CD4-positive, alpha-beta memory T cell (primary cell): ENCODE measurements at regions not wholly inside any gene's neighbourhood (a gene's known extent, or its start where the extent isn't known, plus 50 kb on each side); places are given as distances from the start of the nearest gene placed in this dataset.
A peak's percentile ranks its signal among the peaks of the same experiment; 100 is the strongest.

Experiments
- CTCF ChIA-PET: fragments of 350-600 bp; sonication (Branson Sonifier 250); formaldehyde crosslinking; loops from one replicate; lab custom pipeline; 2021; ENCODE audit warnings: inconsistent platforms; ENCODE audit not compliant: partially characterized antibody; lab: Charles Lee
- POLR2A ChIA-PET: fragments of 350-600 bp; sonication (Branson Sonifier 250); formaldehyde crosslinking; loops from one replicate; lab custom pipeline; 2021; ENCODE audit not compliant: partially characterized antibody; lab: Charles Lee
- DNase-seq, 5 donors: peaks; one replicate each; pipeline versions ENCODE4 v3.0.0 to v3.0.0-alpha.2; 2020 to 2022; ENCODE audit warnings: mixed read lengths in 1 of 5
- H3K27ac ChIP-seq: one replicate; pipeline ENCODE4 v1.7.0; 2013; ENCODE audit warnings: low read depth, low read length
- H3K27me3 ChIP-seq: 2 replicates; pipeline ENCODE4 v1.7.0; 2013; ENCODE audit warnings: mild to moderate bottlenecking, low read length, moderate library complexity; ENCODE audit not compliant: insufficient read depth
- H3K36me3 ChIP-seq: 2 replicates; pipeline ENCODE4 v1.7.0; 2013; ENCODE audit warnings: mild to moderate bottlenecking, low read length, moderate library complexity; ENCODE audit not compliant: insufficient read depth
- H3K4me1 ChIP-seq: 2 replicates; pipeline ENCODE4 v1.7.0; 2013; ENCODE audit warnings: mild to moderate bottlenecking, low read length, moderate library complexity; ENCODE audit not compliant: insufficient read depth
- H3K4me3 ChIP-seq, 2 donors: one replicate each; pipeline ENCODE4 v1.7.0; 2013; ENCODE audit warnings: low read length in 2 of 2, mild to moderate bottlenecking in 1 of 2
- H3K9me3 ChIP-seq, 2 donors: one replicate each; pipeline ENCODE4 v1.7.0; 2013; ENCODE audit warnings: low read length in 2 of 2, control low read depth in 1 of 2; ENCODE audit not compliant: control insufficient read depth in 1 of 2
- H3K27ac Mint-ChIP-seq, 7 donors: one replicate each; pipeline ENCODE4 v1.8.0; 2020 to 2021; ENCODE audit warnings: mixed read lengths in 7 of 7, mild to moderate bottlenecking in 6 of 7, inconsistent platforms in 3 of 7, moderate library complexity in 3 of 7
- H3K27me3 Mint-ChIP-seq, 2 donors: one replicate each; pipeline ENCODE4 v1.8.0; 2020 to 2021; ENCODE audit warnings: mixed read lengths in 2 of 2
- H3K36me3 Mint-ChIP-seq, 2 donors: one replicate each; pipeline ENCODE4 v1.8.0; 2020 to 2021; ENCODE audit warnings: mixed read lengths in 2 of 2, inconsistent platforms in 1 of 2, mild to moderate bottlenecking in 1 of 2
- H3K4me1 Mint-ChIP-seq, 4 donors: one replicate each; pipeline ENCODE4 v1.8.0; 2020 to 2021; ENCODE audit warnings: mixed read lengths in 4 of 4, mild to moderate bottlenecking in 1 of 4
- H3K4me3 Mint-ChIP-seq, 8 donors: one replicate each; pipeline ENCODE4 v1.8.0; 2020 to 2021; ENCODE audit warnings: mixed read lengths in 8 of 8, mild to moderate bottlenecking in 7 of 8, moderate library complexity in 6 of 8, inconsistent platforms in 3 of 8
- H3K9me3 Mint-ChIP-seq, 8 donors: one replicate each; pipeline ENCODE4 v1.8.0; 2020 to 2021; ENCODE audit warnings: mixed read lengths in 8 of 8, mild to moderate bottlenecking in 5 of 8, inconsistent platforms in 3 of 8, moderate library complexity in 1 of 8
- intact Hi-C: fragments of 100-400 bp; cut with micrococcal nuclease; formaldehyde crosslinking; loops from one replicate; pipeline ENCODE4 v1.15.1; 2023

DNA sequence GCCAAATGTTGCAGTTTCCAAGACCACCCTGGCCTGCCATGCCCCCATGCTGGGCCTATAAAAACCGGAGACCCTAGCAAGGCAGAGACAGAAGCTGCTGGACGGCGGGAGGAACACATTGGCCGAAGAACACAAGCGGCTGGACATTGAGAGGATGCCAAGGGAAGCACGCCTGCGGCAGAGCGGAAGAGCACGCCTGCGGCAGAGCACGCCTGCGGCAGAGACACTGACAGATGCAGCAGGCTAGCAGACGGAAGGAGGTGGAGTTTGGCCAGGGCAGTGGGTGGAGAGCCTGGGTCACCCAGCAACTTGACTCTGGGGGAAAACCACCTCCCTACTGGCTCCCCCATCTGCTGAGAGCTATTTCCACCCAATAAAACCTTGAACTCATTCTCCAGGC lies 322.3 kb upstream of the TBL1XR1 start:
- H3K36me3 ChIP-seq = no peaks in the 10 kb centered on the region
- no peak overlapping the region for H3K4me3 ChIP-seq
- intact Hi-C loops = no loop called here
- CTCF ChIA-PET = interaction anchor here (0.7 kb wide), 1 partner anchor 146 kb away, joined by 3 read pairs; no protein-coding TSS in a partner anchor
- no peak for DNase-seq
- no peaks in the 10 kb centered on the region for H3K9me3 ChIP-seq
- no peaks in the 10 kb centered on the region for H3K27me3 Mint-ChIP-seq
- no peak overlapping the region for H3K27ac ChIP-seq
- no peaks in the 10 kb centered on the region for H3K36me3 Mint-ChIP-seq
- H3K4me1 ChIP-seq = peaks cover 10% of the 10 kb centered on the region
- POLR2A ChIA-PET = no interaction called here
- peaks cover 0 to 4% (median 0%) of the 10 kb centered on the region in 8 donors for H3K9me3 Mint-ChIP-seq
- peaks cover 10 to 29% (median 16%) of the 10 kb centered on the region in 4 donors for H3K4me1 Mint-ChIP-seq
- no peak overlapping the region for H3K4me3 Mint-ChIP-seq
- peak overlapping the region in 1 of 7 donors; percentile 14 for H3K27ac Mint-ChIP-seq
- H3K27me3 ChIP-seq = no peaks in the 10 kb centered on the region

DNA sequence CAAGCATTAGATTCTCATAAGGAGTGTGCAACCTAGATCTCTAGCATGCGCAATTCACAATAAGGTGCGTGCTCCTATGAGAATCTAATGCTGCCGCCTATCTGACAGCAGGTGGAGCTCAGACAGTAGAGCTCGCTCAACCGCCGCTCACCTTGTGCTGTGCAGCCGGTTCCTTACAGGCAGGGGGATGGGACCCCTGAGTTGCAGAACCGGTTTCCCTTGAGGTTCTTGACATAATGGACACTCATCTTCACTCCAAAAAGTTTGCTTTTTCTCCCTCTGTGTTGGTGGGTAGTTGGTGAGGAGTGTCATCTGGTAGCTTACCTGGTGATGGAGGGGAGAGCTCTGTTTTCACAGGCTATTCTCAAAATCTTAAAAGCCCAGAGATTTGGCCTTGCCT lies 324.0 kb upstream of the TBL1XR1 start:
- CTCF ChIA-PET = interaction anchor here (2.1 kb wide), 1 partner anchor 9 kb away, joined by 5 read pairs; no protein-coding TSS in a partner anchor
- intact Hi-C loops = no loop called here
- H3K4me1 Mint-ChIP-seq = peaks cover 13 to 35% (median 24%) of the 10 kb centered on the region in 4 donors
- POLR2A ChIA-PET = interaction anchor here (0.6 to 3.9 kb wide), 2 partner anchors 17 to 426 kb away, joined by 3 to 22 read pairs; no protein-coding TSS in a partner anchor
- no peak overlapping the region for H3K4me3 Mint-ChIP-seq
- Histone ChIP-seq H3K27me3 (no peaks in the 10 kb centered on the region), H3K4me3 (no peak overlapping the region), H3K4me1 (peaks cover 10% of the 10 kb centered on the region), H3K36me3 (no peaks in the 10 kb centered on the region), H3K9me3 (no peaks in the 10 kb centered on the region), H3K27ac (no peak overlapping the region)
- no peak overlapping the region for H3K27ac Mint-ChIP-seq
- H3K27me3 Mint-ChIP-seq = no peaks in the 10 kb centered on the region
- DNase-seq = no peak
- no peaks in the 10 kb centered on the region for H3K36me3 Mint-ChIP-seq
- H3K9me3 Mint-ChIP-seq = peaks cover 0 to 5% (median under 1%) of the 10 kb centered on the region in 8 donors

DNA sequence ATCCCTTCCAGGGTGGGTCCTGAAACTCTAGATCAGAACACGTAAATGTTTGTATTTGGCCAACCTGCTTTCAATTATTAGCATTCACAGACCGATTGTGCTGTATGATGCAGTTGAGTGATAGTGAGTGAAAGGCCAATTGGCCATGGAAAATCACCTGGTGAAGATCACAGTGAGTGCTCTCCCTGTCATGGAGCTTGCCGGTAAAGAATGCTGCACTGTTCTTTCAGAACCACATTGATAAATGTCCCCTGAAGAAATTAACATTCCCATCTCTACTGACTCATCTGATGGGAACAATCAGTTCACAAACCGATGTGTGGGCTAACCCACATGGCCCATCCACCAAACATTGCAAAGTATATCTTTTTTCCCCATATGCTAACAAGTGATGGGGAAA lies 324.8 kb upstream of the TBL1XR1 start:
- H3K27ac Mint-ChIP-seq = no peak overlapping the region
- no peaks in the 10 kb centered on the region for H3K27me3 ChIP-seq
- no peak overlapping the region for H3K27ac ChIP-seq
- ChIA-PET POLR2A (interaction anchor here (3.9 kb wide), 1 partner anchor 16 kb away, joined by 22 read pairs; no protein-coding TSS in a partner anchor), CTCF (interaction anchor here (1.4 to 2.1 kb wide), 2 partner anchors 8 to 17 kb away, joined by 3 to 5 read pairs; no protein-coding TSS in a partner anchor)
- H3K9me3 ChIP-seq = no peaks in the 10 kb centered on the region
- no peaks in the 10 kb centered on the region for H3K27me3 Mint-ChIP-seq
- peaks cover 13 to 36% (median 24%) of the 10 kb centered on the region in 4 donors for H3K4me1 Mint-ChIP-seq
- intact Hi-C loops = no loop called here
- H3K4me3 ChIP-seq = no peak overlapping the region
- peaks cover 0 to 5% (median under 1%) of the 10 kb centered on the region in 8 donors for H3K9me3 Mint-ChIP-seq
- DNase-seq = no peak
- H3K36me3 Mint-ChIP-seq = no peaks in the 10 kb centered on the region
- H3K4me3 Mint-ChIP-seq = no peak overlapping the region
- H3K4me1 ChIP-seq = peaks cover 10% of the 10 kb centered on the region
- H3K36me3 ChIP-seq = no peaks in the 10 kb centered on the region

DNA sequence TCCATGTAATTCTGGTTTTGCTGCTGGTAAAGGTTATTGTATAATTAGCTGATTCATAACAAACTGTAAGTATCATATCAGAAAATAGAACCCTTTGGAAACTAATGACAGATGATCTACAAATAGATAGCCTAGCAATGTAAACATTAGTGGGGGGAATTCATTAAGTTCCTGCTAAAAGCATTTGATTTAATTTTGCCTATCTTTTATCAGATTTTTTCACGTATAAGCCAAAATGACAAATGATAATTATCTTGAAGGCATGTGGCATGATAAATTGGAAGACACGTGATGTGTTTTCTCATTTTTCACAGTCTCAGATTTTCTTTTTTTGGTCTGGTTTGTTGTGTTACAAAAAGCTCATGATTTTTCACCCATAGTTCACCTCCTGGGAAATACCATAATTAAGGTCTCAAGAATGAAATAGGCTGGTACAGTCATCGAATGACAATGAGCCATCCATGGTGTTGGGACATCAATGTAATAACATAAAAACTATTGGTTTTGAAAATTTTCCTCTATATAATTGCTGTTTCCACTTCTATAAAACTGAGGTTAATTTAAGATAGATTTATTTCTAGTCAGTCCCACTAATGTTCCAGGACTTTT lies 325.9 kb upstream of the TBL1XR1 start:
- POLR2A ChIA-PET = interaction anchor here (1.3 to 3.9 kb wide), 3 partner anchors 15 to 162 kb away, joined by 3 to 22 read pairs (median 4); no protein-coding TSS in a partner anchor
- no peaks in the 10 kb centered on the region for H3K36me3 Mint-ChIP-seq
- H3K4me1 Mint-ChIP-seq = peaks cover 13 to 36% (median 25%) of the 10 kb centered on the region in 4 donors
- H3K27ac ChIP-seq = no peak overlapping the region
- no peak overlapping the region for H3K4me3 ChIP-seq
- no peaks in the 10 kb centered on the region for H3K27me3 ChIP-seq
- no peaks in the 10 kb centered on the region for H3K36me3 ChIP-seq
- H3K9me3 Mint-ChIP-seq = peaks cover 0 to 5% (median under 1%) of the 10 kb centered on the region in 8 donors
- H3K9me3 ChIP-seq = no peaks in the 10 kb centered on the region
- CTCF ChIA-PET = interaction anchor here (0.6 to 1.5 kb wide), 4 partner anchors 7 to 246 kb away, joined by 3 to 4 read pairs (median 3); no protein-coding TSS in a partner anchor
- H3K4me3 Mint-ChIP-seq = no peak overlapping the region
- DNase-seq = no peak
- intact Hi-C loops = no loop called here
- peak overlapping the region in 2 of 7 donors; percentile 12 to 13 for H3K27ac Mint-ChIP-seq
- H3K27me3 Mint-ChIP-seq = no peaks in the 10 kb centered on the region
- peaks cover 10% of the 10 kb centered on the region for H3K4me1 ChIP-seq

DNA sequence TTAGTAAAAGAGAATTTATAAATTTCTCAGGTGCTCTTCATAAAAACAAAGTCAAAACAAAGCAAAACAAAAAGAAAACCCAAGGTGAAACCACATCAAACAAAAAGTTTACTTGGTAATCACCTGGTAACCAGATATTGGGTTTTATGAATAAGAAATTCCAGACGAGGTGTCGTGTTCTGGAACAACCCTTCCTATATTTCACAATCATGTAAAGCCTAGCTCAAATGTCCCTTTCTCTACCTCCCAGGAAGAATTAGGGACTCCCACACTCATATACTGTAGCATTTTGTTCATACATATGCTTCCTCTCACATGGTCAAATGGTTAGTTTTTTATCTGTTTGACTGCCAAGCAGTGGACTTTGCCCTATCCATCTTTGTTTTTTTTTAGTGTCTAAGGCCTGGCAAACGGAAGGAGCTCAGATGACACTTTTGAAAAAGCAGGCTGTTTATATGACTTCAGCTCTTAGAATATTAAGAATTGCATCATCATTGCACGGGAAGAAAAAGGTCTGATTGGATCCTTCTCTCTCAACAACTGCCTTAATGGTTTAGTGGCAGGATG lies 326.7 kb upstream of the TBL1XR1 start:
- H3K4me1 Mint-ChIP-seq = peaks cover 18 to 42% (median 30%) of the 10 kb centered on the region in 4 donors
- H3K36me3 Mint-ChIP-seq = no peaks in the 10 kb centered on the region
- H3K27ac Mint-ChIP-seq = peak overlapping the region in 1 of 7 donors; percentile 12
- H3K27me3 Mint-ChIP-seq = no peaks in the 10 kb centered on the region
- intact Hi-C loops = no loop called here
- Histone ChIP-seq H3K9me3 (no peaks in the 10 kb centered on the region), H3K36me3 (no peaks in the 10 kb centered on the region), H3K4me1 (peaks cover 10% of the 10 kb centered on the region), H3K27ac (no peak overlapping the region), H3K27me3 (no peaks in the 10 kb centered on the region), H3K4me3 (no peak overlapping the region)
- ChIA-PET POLR2A (interaction anchor here (0.6 to 3.9 kb wide), 4 partner anchors 14 to 163 kb away, joined by 3 to 22 read pairs (median 4); no protein-coding TSS in a partner anchor), CTCF (interaction anchor here (0.6 to 1.5 kb wide), 3 partner anchors 8 to 247 kb away, joined by 3 to 4 read pairs (median 3); no protein-coding TSS in a partner anchor)
- peaks cover 0 to 5% (median 2%) of the 10 kb centered on the region in 8 donors for H3K9me3 Mint-ChIP-seq
- peak in 2 of 5 donors; percentile 12 to 27 for DNase-seq
- H3K4me3 Mint-ChIP-seq = no peak overlapping the region

DNA sequence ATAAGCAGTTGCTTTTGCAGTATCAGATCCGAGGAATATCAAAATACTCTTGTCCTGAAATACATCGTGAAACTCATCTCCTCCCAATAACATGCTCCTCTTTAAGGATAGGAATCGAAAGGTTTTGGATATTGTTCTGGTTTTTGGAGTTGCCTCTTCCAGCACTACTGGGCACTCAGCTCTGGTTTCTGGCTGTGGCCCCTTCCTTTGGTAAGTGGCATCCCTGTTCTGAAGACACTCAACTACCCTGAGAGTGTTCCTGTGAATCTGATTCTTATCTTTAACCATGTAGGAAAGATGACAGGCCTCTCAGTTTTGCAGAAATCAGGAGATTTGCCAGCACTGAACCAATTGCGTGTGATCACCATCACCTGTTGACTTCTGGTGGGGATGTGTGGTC lies 327.5 kb upstream of the TBL1XR1 start:
- Mint-ChIP-seq H3K4me3 (no peak overlapping the region), H3K36me3 (no peaks in the 10 kb centered on the region), H3K9me3 (peaks cover 0 to 5% (median 2%) of the 10 kb centered on the region in 8 donors), H3K27me3 (no peaks in the 10 kb centered on the region), H3K4me1 (peaks cover 20 to 44% (median 31%) of the 10 kb centered on the region in 4 donors), H3K27ac (no peak overlapping the region)
- Histone ChIP-seq H3K4me3 (no peak overlapping the region), H3K27ac (no peak overlapping the region), H3K27me3 (no peaks in the 10 kb centered on the region), H3K36me3 (no peaks in the 10 kb centered on the region), H3K9me3 (no peaks in the 10 kb centered on the region), H3K4me1 (peaks cover 10% of the 10 kb centered on the region)
- intact Hi-C loops = no loop called here
- DNase-seq = no peak
- ChIA-PET CTCF (interaction anchor here (1.5 kb wide), 1 partner anchor 14 kb away, joined by 4 read pairs; no protein-coding TSS in a partner anchor), POLR2A (interaction anchor here (0.6 to 3.9 kb wide), 2 partner anchors 14 to 36 kb away, joined by 3 to 22 read pairs; no protein-coding TSS in a partner anchor)

DNA sequence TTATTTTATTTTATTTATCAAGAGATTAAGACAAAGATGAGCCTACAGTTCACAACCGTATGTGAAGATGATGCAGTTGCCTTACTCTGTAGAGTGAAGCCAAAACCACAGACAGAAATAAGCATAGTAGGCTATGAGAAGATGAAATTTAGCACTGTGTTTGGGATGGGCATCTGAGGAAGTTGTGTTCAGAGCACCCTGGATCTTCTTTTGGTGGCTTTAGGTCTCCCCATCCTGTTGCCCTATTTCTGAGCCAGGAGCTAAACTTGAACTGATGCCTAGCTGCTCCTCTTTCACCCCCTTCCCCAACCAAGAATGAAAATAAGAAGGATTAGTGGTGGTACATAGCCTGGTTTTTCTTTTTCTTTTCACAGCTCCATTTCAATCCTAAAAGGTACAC lies 328.1 kb upstream of the TBL1XR1 start:
- Histone ChIP-seq H3K4me3 (no peak overlapping the region), H3K27ac (no peak overlapping the region), H3K4me1 (peaks cover 10% of the 10 kb centered on the region), H3K36me3 (no peaks in the 10 kb centered on the region), H3K27me3 (no peaks in the 10 kb centered on the region), H3K9me3 (no peaks in the 10 kb centered on the region)
- ChIA-PET POLR2A (interaction anchor here (1.0 kb wide), 1 partner anchor 9 kb away, joined by 3 read pairs; no protein-coding TSS in a partner anchor), CTCF (interaction anchor here (1.5 kb wide), 1 partner anchor 13 kb away, joined by 4 read pairs; no protein-coding TSS in a partner anchor)
- H3K4me3 Mint-ChIP-seq = no peak overlapping the region
- no peaks in the 10 kb centered on the region for H3K27me3 Mint-ChIP-seq
- peaks cover 0 to 5% (median 2%) of the 10 kb centered on the region in 8 donors for H3K9me3 Mint-ChIP-seq
- intact Hi-C loops = no loop called here
- H3K27ac Mint-ChIP-seq = no peak overlapping the region
- DNase-seq = peak in 1 of 5 donors; percentile 8
- H3K4me1 Mint-ChIP-seq = peaks cover 20 to 44% (median 31%) of the 10 kb centered on the region in 4 donors
- H3K36me3 Mint-ChIP-seq = no peaks in the 10 kb centered on the region
